Pulmonary artery endothelial cell (primary cell): ENCODE measurements at regions not wholly inside any gene's neighbourhood (a gene's known extent, or its start where the extent isn't known, plus 50 kb on each side); places are given as distances from the start of the nearest gene placed in this dataset.

ENCODE experiments used
- DNase-seq: peaks from one replicate; pipeline ENCODE4 v3.0.0-alpha.2; 2011; ENCODE audit warnings: low read depth, low spot score

- no peak for DNase-seq
Observed at GRCh38 chr13:50561739-50562138, 281.8 kb downstream of the DLEU7 start.

GRCh38 chr13:50566646-50567045, 276.8 kb downstream of the DLEU7 start:
- DNase-seq: no peak

GRCh38 chr13:50572129-50572528, 271.4 kb downstream of the DLEU7 start:
- no peak for DNase-seq

- no peak for DNase-seq
Observed at GRCh38 chr13:50573066-50573465, 270.4 kb downstream of the DLEU7 start.

GRCh38 chr13:50574731-50575130, 268.8 kb downstream of the DLEU7 start:
- no peak for DNase-seq

GRCh38 chr13:50575138-50575537, 268.4 kb downstream of the DLEU7 start:
- DNase-seq: no peak

GRCh38 chr13:50576156-50576555, 267.3 kb downstream of the DLEU7 start:
- no peak for DNase-seq

GRCh38 chr13:50577806-50578205, 265.7 kb downstream of the DLEU7 start:
- no peak for DNase-seq

- DNase-seq: no peak
Observed at GRCh38 chr13:50580684-50581305, 262.7 kb downstream of the DLEU7 start.

- DNase-seq: no peak
Observed at GRCh38 chr13:50581586-50582196, 261.8 kb downstream of the DLEU7 start.

GRCh38 chr13:50584856-50585580, 258.5 kb downstream of the DLEU7 start:
- DNase-seq: no peak

- DNase-seq: no peak
Observed at GRCh38 chr13:50585674-50586413, 257.6 kb downstream of the DLEU7 start.

- DNase-seq: no peak
Observed at GRCh38 chr13:50586414-50587083, 256.9 kb downstream of the DLEU7 start.

- DNase-seq: no peak
Observed at GRCh38 chr13:50587115-50587514, 256.4 kb downstream of the DLEU7 start.

- DNase-seq: no peak
Observed at GRCh38 chr13:50587645-50588373, 255.7 kb downstream of the DLEU7 start.

GRCh38 chr13:50588491-50589130, 254.9 kb downstream of the DLEU7 start:
- DNase-seq: no peak

- no peak for DNase-seq
Observed at GRCh38 chr13:50589139-50589538, 254.4 kb downstream of the DLEU7 start.

GRCh38 chr13:50589651-50590054, 253.8 kb downstream of the DLEU7 start:
- no peak for DNase-seq

GRCh38 chr13:50592412-50593155, 250.9 kb downstream of the DLEU7 start:
- no peak for DNase-seq

GRCh38 chr13:50593207-50593606, 250.3 kb downstream of the DLEU7 start:
- no peak for DNase-seq
